Choroid plexus epithelial cell (primary cell): ENCODE measurements at regions not wholly inside any gene's neighbourhood (a gene's known extent, or its start where the extent isn't known, plus 50 kb on each side); places are given as distances from the start of the nearest gene placed in this dataset.
A peak's percentile ranks its signal among the peaks of the same experiment; 100 is the strongest.
"Not testable (repeated sequence)": the region's sequence is repeated elsewhere in the genome, so short reads cannot be mapped to it uniquely, and the experiment has no call there.

Experiments
- DNase-seq: peaks from one replicate; pipeline ENCODE4 v3.0.0-alpha.2; 2010; ENCODE audit warnings: low read depth
- H3K4me3 ChIP-seq: 2 replicates; pipeline ENCODE4 v1.5.1; 2011; ENCODE audit warnings: low read depth, mild to moderate bottlenecking, control low read depth, low read length, moderate library complexity
- CTCF ChIP-seq: conservative IDR thresholded peaks from 2 replicates; pipeline ENCODE4 v1.5.1; 2011; ENCODE audit warnings: low read depth, mild to moderate bottlenecking, control low read depth, inconsistent platforms, low read length, moderate library complexity

- H3K4me3 ChIP-seq, result no peak overlapping the region
- TF ChIP-seq CTCF, result no peak
- peak; percentile 54 for DNase-seq
These were observed 139.4 kb upstream of the PRICKLE1 start for GRCh38 chr12:42728770-42729534.

GRCh38 chr12:42728287-42728686 lies 138.7 kb upstream of the PRICKLE1 start:
- no peak overlapping the region for H3K4me3 ChIP-seq
- DNase-seq, result no peak
- TF ChIP-seq CTCF, result no peak

- TF ChIP-seq CTCF, result no peak
- DNase-seq, result peak; percentile 97
- H3K4me3 ChIP-seq, result no peak overlapping the region
These were observed 136.3 kb upstream of the PRICKLE1 start for GRCh38 chr12:42725809-42726208.

GRCh38 chr12:42716491-42716891 lies 126.9 kb upstream of the PRICKLE1 start:
- H3K4me3 ChIP-seq, result no peak overlapping the region
- no peak for TF ChIP-seq CTCF
- peak; percentile 94 for DNase-seq

- not testable (repeated sequence) for DNase-seq, H3K4me3 ChIP-seq
These were observed 124.0 kb upstream of the PRICKLE1 start for GRCh38 chr12:42713566-42713965.

GRCh38 chr12:42708374-42708773 lies 118.8 kb upstream of the PRICKLE1 start:
- DNase-seq, H3K4me3 ChIP-seq: not testable (repeated sequence)

- TF ChIP-seq CTCF, result no peak
- H3K4me3 ChIP-seq, result no peak overlapping the region
- no peak for DNase-seq
These were observed 118.0 kb upstream of the PRICKLE1 start for GRCh38 chr12:42707312-42708226.
